ENCODE measurements at regions not wholly inside any gene's neighbourhood (a gene's known extent, or its start where the extent isn't known, plus 50 kb on each side); places are given as distances from the start of the nearest gene placed in this dataset.

GRCh38 chr4:125891597-125892258, 577.0 kb downstream of the FAT4 start:
- no peak overlapping the region for H2AFZ ChIP-seq (ENCODE audit: low read depth, low read length)
- no peak overlapping the region for H3K4me2 ChIP-seq (ENCODE audit: low read length)
- H3K79me2 ChIP-seq (ENCODE audit: low read length), result no peaks in the 10 kb centered on the region
- no peak overlapping the region for H3K27ac ChIP-seq (ENCODE audit: low read length)
- H3K9ac ChIP-seq (ENCODE audit: low read length), result no peak overlapping the region
- no peaks in the 10 kb centered on the region for H4K20me1 ChIP-seq (ENCODE audit: insufficient read depth, low read length)
- no peaks in the 10 kb centered on the region for H3K9me3 ChIP-seq (ENCODE audit: insufficient read depth, low read length)
- no peaks in the 10 kb centered on the region for H3K36me3 ChIP-seq (replicated peaks; ENCODE audit: low read depth, low read length)
- H3K27me3 ChIP-seq (ENCODE audit: low read depth, low read length), result no peaks in the 10 kb centered on the region
- TF ChIP-seq CTCF (IDR thresholded peaks at IDR 0.05; ENCODE audit: low read depth, low read length) (no peak), EZH2phosphoT487 (IDR thresholded peaks at IDR 0.05; ENCODE audit: low read depth) (no peak)
- no peak overlapping the region for H3K4me3 ChIP-seq (ENCODE audit: low read length)
- peaks cover 9% of the 10 kb centered on the region for H3K4me1 ChIP-seq (ENCODE audit: low read length)

- H3K9me3 ChIP-seq (ENCODE audit: insufficient read depth, low read length), result no peaks in the 10 kb centered on the region
- no peaks in the 10 kb centered on the region for H3K27me3 ChIP-seq (ENCODE audit: low read depth, low read length)
- H3K27ac ChIP-seq (ENCODE audit: low read length), result no peak overlapping the region
Measured at GRCh38 chr4:125904802-125905201, 590.0 kb downstream of the FAT4 start.

DNA sequence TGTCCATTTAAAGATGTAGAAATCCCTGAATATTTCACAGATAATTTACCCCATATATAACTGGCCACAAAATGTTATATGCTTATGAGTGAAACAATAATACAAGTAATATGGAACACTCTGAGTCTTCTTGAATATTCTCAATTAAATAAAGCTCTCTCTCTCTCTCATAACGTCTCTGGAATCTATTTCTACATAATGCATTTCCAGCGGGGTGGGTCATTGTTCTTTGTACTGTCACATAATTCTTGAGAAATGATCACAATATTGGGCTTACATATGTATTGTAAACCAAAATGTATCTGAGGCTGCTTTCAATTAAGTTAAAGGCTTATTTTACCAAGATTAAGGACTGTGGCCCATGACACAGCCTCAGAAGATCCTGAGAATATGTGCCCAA, 596.3 kb downstream of the FAT4 start:
- Histone ChIP-seq H3K9ac (ENCODE audit: low read length) (no peak overlapping the region), H3K9me3 (ENCODE audit: insufficient read depth, low read length) (no peaks in the 10 kb centered on the region), H3K79me2 (ENCODE audit: low read length) (no peaks in the 10 kb centered on the region), H4K20me1 (ENCODE audit: insufficient read depth, low read length) (no peaks in the 10 kb centered on the region), H3K4me1 (ENCODE audit: low read length) (no peaks in the 10 kb centered on the region), H3K4me3 (ENCODE audit: low read length) (no peak overlapping the region), H3K27me3 (ENCODE audit: low read depth, low read length) (no peaks in the 10 kb centered on the region), H2AFZ (ENCODE audit: low read depth, low read length) (no peak overlapping the region), H3K4me2 (ENCODE audit: low read length) (no peak overlapping the region), H3K27ac (ENCODE audit: low read length) (no peak overlapping the region), H3K36me3 (replicated peaks; ENCODE audit: low read depth, low read length) (no peaks in the 10 kb centered on the region)
- TF ChIP-seq CTCF (IDR thresholded peaks at IDR 0.05; ENCODE audit: low read depth, low read length) (no peak), EZH2phosphoT487 (IDR thresholded peaks at IDR 0.05; ENCODE audit: low read depth) (no peak)

More at GRCh38 chr4:125904802-125905201, 590.0 kb downstream of the FAT4 start:
- peak overlapping the region; percentile 57 for H2AFZ ChIP-seq (ENCODE audit: low read depth, low read length)
- H3K4me2 ChIP-seq (ENCODE audit: low read length), result no peak overlapping the region
- no peaks in the 10 kb centered on the region for H4K20me1 ChIP-seq (ENCODE audit: insufficient read depth, low read length)
- H3K9ac ChIP-seq (ENCODE audit: low read length), result no peak overlapping the region
- TF ChIP-seq CTCF (IDR thresholded peaks at IDR 0.05; ENCODE audit: low read depth, low read length) (no peak), EZH2phosphoT487 (IDR thresholded peaks at IDR 0.05; ENCODE audit: low read depth) (no peak)
- no peaks in the 10 kb centered on the region for H3K79me2 ChIP-seq (ENCODE audit: low read length)
- no peak overlapping the region for H3K4me3 ChIP-seq (ENCODE audit: low read length)
- H3K4me1 ChIP-seq (ENCODE audit: low read length), result 0 out of 2 replicates have a peak, but pooled peaks cover 3% of the 10 kb centered on the region
- no peaks in the 10 kb centered on the region for H3K36me3 ChIP-seq (replicated peaks; ENCODE audit: low read depth, low read length)

GRCh38 chr4:125911481-125911880, 596.7 kb downstream of the FAT4 start:
- Histone ChIP-seq H3K79me2 (ENCODE audit: low read length) (no peaks in the 10 kb centered on the region), H3K36me3 (replicated peaks; ENCODE audit: low read depth, low read length) (no peaks in the 10 kb centered on the region), H3K9me3 (ENCODE audit: insufficient read depth, low read length) (no peaks in the 10 kb centered on the region), H3K4me1 (ENCODE audit: low read length) (no peaks in the 10 kb centered on the region), H3K4me3 (ENCODE audit: low read length) (no peak overlapping the region), H3K4me2 (ENCODE audit: low read length) (no peak overlapping the region), H3K9ac (ENCODE audit: low read length) (no peak overlapping the region), H4K20me1 (ENCODE audit: insufficient read depth, low read length) (no peaks in the 10 kb centered on the region), H3K27ac (ENCODE audit: low read length) (no peak overlapping the region), H3K27me3 (ENCODE audit: low read depth, low read length) (no peaks in the 10 kb centered on the region), H2AFZ (ENCODE audit: low read depth, low read length) (no peak overlapping the region)
- TF ChIP-seq CTCF (IDR thresholded peaks at IDR 0.05; ENCODE audit: low read depth, low read length), result no peak
- TF ChIP-seq EZH2phosphoT487 (IDR thresholded peaks at IDR 0.05; ENCODE audit: low read depth), result no peak
